ENCODE measurements at regions not wholly inside any gene's neighbourhood (a gene's known extent, or its start where the extent isn't known, plus 50 kb on each side); places are given as distances from the start of the nearest gene placed in this dataset.
"Not testable (repeated sequence)": the region's sequence is repeated elsewhere in the genome, so short reads cannot be mapped to it uniquely, and the experiment has no call there.

- no peak for DNase-seq
- intact Hi-C loops (cut with DNase I), result no loop called here
Measured at GRCh38 chr3:78204977-78205376, 1165.1 kb downstream of the ROBO2 start.

- intact Hi-C loops (cut with DNase I), result no loop called here
- DNase-seq, result no peak
Measured at GRCh38 chr3:78221300-78221699, 1181.4 kb downstream of the ROBO2 start.

GRCh38 chr3:78221796-78222195, 1181.9 kb downstream of the ROBO2 start:
- intact Hi-C loops (cut with DNase I), result no loop called here
- no peak for DNase-seq

GRCh38 chr3:78235841-78236240, 1195.9 kb downstream of the ROBO2 start:
- intact Hi-C loops (cut with DNase I), result no loop called here
- DNase-seq, result no peak

GRCh38 chr3:78238811-78239210, 1198.9 kb downstream of the ROBO2 start:
- no peak for DNase-seq
- intact Hi-C loops (cut with DNase I), result no loop called here

- DNase-seq, result no peak
- intact Hi-C loops (cut with DNase I), result no loop called here
Measured at GRCh38 chr3:78242724-78243123, 1202.8 kb downstream of the ROBO2 start.

- intact Hi-C loops (cut with DNase I), result no loop called here
- no peak for DNase-seq
Measured at GRCh38 chr3:78244136-78244535, 1204.2 kb downstream of the ROBO2 start.

- intact Hi-C loops (cut with DNase I), result no loop called here
- peak in 1 of 10 donors; percentile 51 for DNase-seq
Measured at GRCh38 chr3:78249294-78249693, 1209.4 kb downstream of the ROBO2 start.

GRCh38 chr3:78253860-78254259, 1214.0 kb downstream of the ROBO2 start:
- no peak for DNase-seq
- intact Hi-C loops (cut with DNase I), result no loop called here

GRCh38 chr3:78255403-78255802, 1215.5 kb downstream of the ROBO2 start:
- DNase-seq, result no peak
- intact Hi-C loops (cut with DNase I), result no loop called here

- intact Hi-C loops (cut with DNase I), result no loop called here
- DNase-seq, result no peak
Measured at GRCh38 chr3:78256123-78256522, 1216.2 kb downstream of the ROBO2 start.

- intact Hi-C loops (cut with DNase I), result no loop called here
- DNase-seq, result no peak
Measured at GRCh38 chr3:78257951-78258530, 1218.1 kb downstream of the ROBO2 start.

- DNase-seq, result no peak
- intact Hi-C loops (cut with DNase I), result no loop called here
Measured at GRCh38 chr3:78258798-78259197, 1218.9 kb downstream of the ROBO2 start.

GRCh38 chr3:78260388-78260787, 1220.5 kb downstream of the ROBO2 start:
- DNase-seq, result no peak
- intact Hi-C loops (cut with DNase I), result no loop called here

- DNase-seq; intact Hi-C loops (cut with DNase I): not testable (repeated sequence)
Measured at GRCh38 chr3:78266550-78266949, 1226.7 kb downstream of the ROBO2 start.

- no peak for DNase-seq
Measured at GRCh38 chr3:78267235-78267634, 1227.3 kb downstream of the ROBO2 start.

GRCh38 chr3:78268087-78268486, 1228.2 kb downstream of the ROBO2 start:
- intact Hi-C loops (cut with DNase I), result no loop called here
- peak in 1 of 10 donors; percentile 74 for DNase-seq

More at GRCh38 chr3:78267235-78267634, 1227.3 kb downstream of the ROBO2 start:
- intact Hi-C loops (cut with DNase I), result no loop called here

GRCh38 chr3:78268716-78269668, 1229.1 kb downstream of the ROBO2 start:
- DNase-seq, result no peak
- intact Hi-C loops (cut with DNase I), result no loop called here

- no peak for DNase-seq
- intact Hi-C loops (cut with DNase I), result no loop called here
Measured at GRCh38 chr3:78273326-78273725, 1233.4 kb downstream of the ROBO2 start.

GRCh38 chr3:78274475-78275065, 1234.7 kb downstream of the ROBO2 start:
- intact Hi-C loops (cut with DNase I), result no loop called here

GRCh38 chr3:78275420-78275852, 1235.5 kb downstream of the ROBO2 start:
- intact Hi-C loops (cut with DNase I), result no loop called here
- DNase-seq, result no peak

More at GRCh38 chr3:78274475-78275065, 1234.7 kb downstream of the ROBO2 start:
- no peak for DNase-seq

Measured in posterior cingulate gyrus (tissue), 11 donors.